ENCODE measurements at regions not wholly inside any gene's neighbourhood (a gene's known extent, or its start where the extent isn't known, plus 50 kb on each side); places are given as distances from the start of the nearest gene placed in this dataset.
A peak's percentile ranks its signal among the peaks of the same experiment; 100 is the strongest.

DNA sequence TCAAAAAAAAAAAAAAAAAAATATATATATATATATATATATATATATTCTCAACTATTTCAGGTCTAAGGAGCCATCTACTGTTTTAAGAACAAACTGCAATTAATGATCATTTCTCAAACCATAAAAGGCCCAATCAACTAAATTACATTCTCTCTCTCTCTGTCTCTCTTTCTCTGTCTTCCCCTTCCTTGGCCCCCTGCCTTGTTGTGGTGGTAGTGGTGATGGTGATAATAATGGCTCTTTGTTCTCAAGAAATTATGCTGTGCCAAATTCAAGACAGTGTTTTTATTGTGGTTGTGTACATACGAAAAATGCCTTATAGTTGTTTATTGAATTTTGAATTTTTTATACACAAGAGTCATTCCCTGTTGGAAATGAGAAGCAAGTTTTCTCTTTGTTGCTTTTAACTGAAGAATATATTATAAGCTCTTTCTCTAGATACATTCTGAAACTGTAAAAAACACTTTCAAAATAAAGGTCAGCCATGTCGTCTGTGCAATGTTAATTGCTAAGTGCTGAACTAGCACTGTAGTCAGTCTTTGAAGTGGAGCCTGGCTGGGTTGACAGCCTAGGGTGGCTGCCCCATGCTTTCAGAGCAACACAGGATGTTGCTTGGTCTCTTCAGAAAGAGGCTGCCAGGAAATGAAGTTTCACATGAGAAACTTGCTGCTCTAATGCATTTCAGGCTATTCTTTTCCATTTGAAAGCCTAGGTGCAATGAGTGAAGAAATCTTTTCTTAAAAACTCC lies 96.0 kb downstream of the HINT1 start:
- 8 to 23% methylated on average over 2 of the region's 2 CpGs for WGBS, 2 donors (ENCODE audit: low coverage in 1 of 2)
- TF ChIP-seq, protein P1, sequence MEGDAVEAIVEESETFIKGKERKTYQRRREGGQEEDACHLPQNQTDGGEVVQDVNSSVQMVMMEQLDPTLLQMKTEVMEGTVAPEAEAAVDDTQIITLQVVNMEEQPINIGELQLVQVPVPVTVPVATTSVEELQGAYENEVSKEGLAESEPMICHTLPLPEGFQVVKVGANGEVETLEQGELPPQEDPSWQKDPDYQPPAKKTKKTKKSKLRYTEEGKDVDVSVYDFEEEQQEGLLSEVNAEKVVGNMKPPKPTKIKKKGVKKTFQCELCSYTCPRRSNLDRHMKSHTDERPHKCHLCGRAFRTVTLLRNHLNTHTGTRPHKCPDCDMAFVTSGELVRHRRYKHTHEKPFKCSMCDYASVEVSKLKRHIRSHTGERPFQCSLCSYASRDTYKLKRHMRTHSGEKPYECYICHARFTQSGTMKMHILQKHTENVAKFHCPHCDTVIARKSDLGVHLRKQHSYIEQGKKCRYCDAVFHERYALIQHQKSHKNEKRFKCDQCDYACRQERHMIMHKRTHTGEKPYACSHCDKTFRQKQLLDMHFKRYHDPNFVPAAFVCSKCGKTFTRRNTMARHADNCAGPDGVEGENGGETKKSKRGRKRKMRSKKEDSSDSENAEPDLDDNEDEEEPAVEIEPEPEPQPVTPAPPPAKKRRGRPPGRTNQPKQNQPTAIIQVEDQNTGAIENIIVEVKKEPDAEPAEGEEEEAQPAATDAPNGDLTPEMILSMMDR (IDR thresholded peaks at IDR 0.05), result no peak
- TF ChIP-seq POLR2AphosphoS5 (IDR thresholded peaks at IDR 0.05), result no peak
- TF ChIP-seq POLR2A (IDR thresholded peaks at IDR 0.05), result no peak
- no peak for TF ChIP-seq EP300 (IDR thresholded peaks at IDR 0.05; ENCODE audit: low read depth)
- in situ Hi-C loops (cut with MboI; ENCODE audit: low pct_ligation_motif_present in 1 of 4, low pct_unique_long_range_greater_than_20kb in 1 of 4, low sequenced_read_pairs in 3 of 4), result no loop called here
- intact Hi-C loops (cut with DNase I; ENCODE audit: low total_unique reads), result no loop called here
- peak; percentile 12 for DNase-seq
- Histone ChIP-seq H3K27me3 (no peaks in the 10 kb centered on the region), H3K36me3 (no peaks in the 10 kb centered on the region), H3K9me3 (peaks cover 4 to 8% of the 10 kb centered on the region in 2 donors), H3K4me3 (no peak overlapping the region), H3K27ac (no peak overlapping the region), H3K4me1 (peaks cover 0 to 6% (median 2%) of the 10 kb centered on the region in 4 donors)

DNA sequence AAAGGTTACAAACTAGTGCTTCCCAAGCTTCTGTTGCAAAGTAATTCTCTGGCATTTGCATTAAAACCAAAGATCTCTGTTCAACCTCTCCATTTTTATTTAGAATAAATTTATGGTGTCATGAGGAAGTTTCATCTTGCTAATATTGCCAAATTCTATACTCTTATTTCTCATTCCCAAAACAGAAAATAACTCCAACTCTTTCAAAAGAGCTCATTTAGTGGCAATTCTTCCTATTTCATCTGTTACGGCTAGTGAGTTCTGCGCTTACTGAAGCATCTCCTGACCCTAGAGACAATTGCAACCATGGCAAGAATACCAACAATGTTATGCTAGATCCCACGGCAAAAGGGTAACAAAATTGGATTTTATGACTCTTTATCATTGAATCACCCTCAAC lies 97.0 kb downstream of the HINT1 start:
- intact Hi-C loops (cut with DNase I; ENCODE audit: low total_unique reads), result no loop called here
- Histone ChIP-seq H3K4me3 (no peak overlapping the region), H3K36me3 (no peaks in the 10 kb centered on the region), H3K4me1 (peaks cover 0 to 6% (median 2%) of the 10 kb centered on the region in 4 donors), H3K27me3 (no peaks in the 10 kb centered on the region), H3K27ac (no peak overlapping the region), H3K9me3 (peaks cover 4 to 8% of the 10 kb centered on the region in 2 donors)
- DNase-seq, result no peak
- 80 to 87% methylated on average over 3 of the region's 3 CpGs for WGBS, 2 donors (ENCODE audit: low coverage in 1 of 2)
- TF ChIP-seq POLR2A (IDR thresholded peaks at IDR 0.05) (no peak), EP300 (IDR thresholded peaks at IDR 0.05; ENCODE audit: low read depth) (no peak), POLR2AphosphoS5 (IDR thresholded peaks at IDR 0.05) (no peak)
- TF ChIP-seq, protein P1 (IDR thresholded peaks at IDR 0.05), result no peak
- in situ Hi-C loops (cut with MboI; ENCODE audit: low pct_ligation_motif_present in 1 of 4, low pct_unique_long_range_greater_than_20kb in 1 of 4, low sequenced_read_pairs in 3 of 4), result no loop called here

DNA sequence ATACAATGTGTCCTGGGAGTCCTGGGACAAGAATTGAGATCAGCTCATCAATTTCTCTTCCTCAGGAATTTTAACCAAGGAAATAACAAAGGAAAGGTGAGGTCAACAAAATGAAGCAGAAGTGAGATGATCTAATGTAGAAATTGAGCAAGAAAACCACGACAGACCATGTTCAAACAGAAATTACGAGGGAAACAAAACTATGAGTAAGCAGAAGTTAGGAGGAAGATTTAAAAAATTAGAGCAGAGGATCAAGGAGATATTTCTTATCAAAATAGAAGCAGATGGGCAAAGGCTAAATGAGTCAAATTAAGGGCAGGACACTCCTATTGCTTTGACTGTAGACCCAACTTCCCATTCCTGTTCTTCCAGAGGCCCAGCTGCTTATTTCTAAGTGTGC lies 97.4 kb downstream of the HINT1 start:
- intact Hi-C loops (cut with DNase I; ENCODE audit: low total_unique reads) (no loop called here), in situ Hi-C loops (cut with MboI; ENCODE audit: low pct_ligation_motif_present in 1 of 4, low pct_unique_long_range_greater_than_20kb in 1 of 4, low sequenced_read_pairs in 3 of 4) (no loop called here)
- Histone ChIP-seq H3K4me1 (peaks cover 0 to 6% (median 2%) of the 10 kb centered on the region in 4 donors), H3K27ac (no peak overlapping the region), H3K9me3 (peaks cover 4 to 8% of the 10 kb centered on the region in 2 donors), H3K27me3 (no peaks in the 10 kb centered on the region), H3K36me3 (no peaks in the 10 kb centered on the region), H3K4me3 (no peak overlapping the region)
- no peak for DNase-seq
- WGBS, 2 donors (ENCODE audit: low coverage in 1 of 2), result 57 to 68% methylated on average over 2 of the region's 2 CpGs
- no peak for TF ChIP-seq POLR2AphosphoS5 (IDR thresholded peaks at IDR 0.05)
- TF ChIP-seq EP300 (IDR thresholded peaks at IDR 0.05; ENCODE audit: low read depth), result no peak
- TF ChIP-seq, protein P1 (IDR thresholded peaks at IDR 0.05), result no peak
- no peak for TF ChIP-seq POLR2A (IDR thresholded peaks at IDR 0.05)

DNA sequence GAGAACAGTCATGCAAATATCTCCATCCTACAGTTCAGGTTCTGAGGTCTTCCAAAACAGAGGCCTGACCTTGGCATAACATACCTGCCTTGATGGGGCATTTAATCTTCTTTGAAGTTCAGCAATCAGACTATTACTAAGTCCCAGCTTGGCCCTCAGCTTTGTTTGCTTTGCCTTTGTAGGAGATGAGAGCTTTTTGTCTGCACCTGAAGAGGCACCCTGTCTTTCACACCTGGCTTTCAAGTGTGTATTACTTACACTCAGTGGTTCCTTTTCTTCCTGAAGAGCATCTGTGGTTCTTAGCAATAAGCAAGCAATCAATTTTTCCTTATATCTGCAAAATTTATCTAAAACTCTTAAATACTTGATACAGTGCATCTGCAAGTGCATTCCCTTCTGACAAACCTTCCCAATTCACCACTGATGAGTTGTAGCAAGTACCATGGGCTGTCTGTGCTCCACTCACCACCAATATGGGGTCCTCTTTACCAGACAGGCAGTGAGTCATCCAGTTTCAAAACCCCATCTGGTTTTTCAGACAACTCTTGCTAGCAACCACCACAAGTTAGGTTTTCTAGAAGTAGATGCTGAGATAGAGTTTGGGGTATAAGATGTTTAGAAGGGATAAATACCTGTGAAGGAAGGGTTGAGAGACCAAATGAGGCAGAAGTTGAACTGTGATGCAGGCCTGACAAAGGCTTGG lies 100.2 kb downstream of the HINT1 start:
- Histone ChIP-seq H3K27ac (no peak overlapping the region), H3K36me3 (no peaks in the 10 kb centered on the region), H3K4me1 (peaks cover 0 to 6% (median 2%) of the 10 kb centered on the region in 4 donors), H3K9me3 (peaks cover 4 to 8% of the 10 kb centered on the region in 2 donors), H3K27me3 (no peaks in the 10 kb centered on the region), H3K4me3 (no peak overlapping the region)
- TF ChIP-seq POLR2A (IDR thresholded peaks at IDR 0.05), result no peak
- TF ChIP-seq, protein P1 (IDR thresholded peaks at IDR 0.05), result no peak
- no peak for TF ChIP-seq POLR2AphosphoS5 (IDR thresholded peaks at IDR 0.05)
- no peak for TF ChIP-seq EP300 (IDR thresholded peaks at IDR 0.05; ENCODE audit: low read depth)
- in situ Hi-C loops (cut with MboI; ENCODE audit: low pct_ligation_motif_present in 1 of 4, low pct_unique_long_range_greater_than_20kb in 1 of 4, low sequenced_read_pairs in 3 of 4) (no loop called here), intact Hi-C loops (cut with DNase I; ENCODE audit: low total_unique reads) (no loop called here)
- DNase-seq, result no peak

Data from transverse colon (tissue), 4 donors.